ENCODE measurements at regions not wholly inside any gene's neighbourhood (a gene's known extent, or its start where the extent isn't known, plus 50 kb on each side); places are given as distances from the start of the nearest gene placed in this dataset.

DNA sequence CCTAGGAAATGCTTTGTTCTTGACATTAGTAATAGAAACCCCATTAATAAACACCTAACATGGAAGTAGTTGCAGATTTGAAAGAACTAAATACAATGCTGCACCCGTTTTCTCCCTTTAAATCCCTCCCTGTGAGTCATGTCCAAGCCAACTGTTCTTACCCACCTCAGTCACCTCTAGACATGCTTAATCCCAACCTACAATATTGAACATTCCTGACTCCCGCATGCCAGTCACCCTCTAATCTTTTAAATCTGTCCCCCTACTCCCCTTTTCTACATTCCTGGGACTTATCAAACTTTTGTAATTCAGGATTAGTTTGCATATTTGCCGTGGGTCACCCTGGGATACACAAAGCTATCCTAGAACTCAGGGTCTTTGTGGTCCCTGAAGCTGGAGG, 374.6 kb downstream of the IRS1 start:
- no peak for DNase-seq

DNA sequence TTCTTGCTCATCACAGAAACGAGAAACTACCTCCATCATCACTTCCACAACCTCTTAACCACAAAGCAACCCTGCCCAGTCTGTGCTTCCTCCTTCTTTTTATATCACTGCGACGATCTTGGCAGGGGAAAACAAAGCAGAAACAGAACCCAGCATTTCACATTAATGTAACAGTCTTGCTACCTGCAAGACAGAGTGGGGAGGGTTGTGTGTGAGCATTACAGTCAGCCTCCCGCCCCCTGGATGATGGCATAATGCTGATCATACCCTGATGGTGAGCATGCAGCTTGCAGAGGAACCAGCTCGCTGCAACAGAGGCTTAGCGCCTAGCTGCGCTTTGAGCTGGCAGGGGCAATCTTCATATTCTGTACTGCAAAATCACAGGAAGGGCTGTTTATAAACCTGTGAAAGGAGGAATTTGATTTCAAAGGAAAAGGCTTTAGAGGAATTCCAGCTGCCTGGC, 376.1 kb downstream of the IRS1 start:
- no peak for DNase-seq

DNA sequence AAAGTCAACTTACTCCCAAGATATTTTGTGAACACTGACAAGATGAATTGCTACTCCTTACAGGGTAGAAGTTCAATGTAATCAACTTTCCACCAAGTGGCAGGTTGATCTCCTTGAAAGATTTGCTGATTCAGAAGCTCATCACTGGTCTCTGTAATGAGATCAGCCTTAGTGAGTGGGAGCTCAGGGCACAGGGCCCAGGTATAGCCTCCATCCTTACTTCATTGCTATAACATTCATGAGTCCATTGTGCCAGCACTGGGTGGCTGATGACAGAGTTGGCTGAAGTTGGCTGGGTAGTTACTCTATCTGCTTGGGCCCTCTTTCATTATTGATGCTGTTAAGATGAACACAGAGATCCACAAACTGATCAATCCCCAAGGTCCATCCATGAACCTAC, 379.0 kb downstream of the IRS1 start:
- no peak for DNase-seq

DNA sequence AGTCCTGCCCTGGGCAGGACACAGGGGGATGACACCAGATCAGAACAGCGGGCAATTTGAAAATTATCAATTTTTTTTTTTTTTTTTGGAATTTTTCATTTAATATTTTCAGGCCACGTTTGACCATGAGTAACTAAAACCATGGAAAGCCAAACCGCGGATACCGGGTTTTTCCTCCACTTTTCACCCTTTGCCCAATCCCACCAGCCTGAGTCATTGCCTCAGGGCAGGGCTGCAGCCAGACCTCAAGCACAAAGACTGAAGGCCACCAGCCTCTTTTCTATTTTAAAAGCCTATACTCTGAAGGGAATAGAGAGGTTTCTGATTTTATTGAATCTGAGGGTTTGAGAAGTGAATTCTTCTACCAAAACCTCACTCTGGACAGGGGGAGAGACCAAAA, 381.1 kb downstream of the IRS1 start:
- no peak for DNase-seq

DNA sequence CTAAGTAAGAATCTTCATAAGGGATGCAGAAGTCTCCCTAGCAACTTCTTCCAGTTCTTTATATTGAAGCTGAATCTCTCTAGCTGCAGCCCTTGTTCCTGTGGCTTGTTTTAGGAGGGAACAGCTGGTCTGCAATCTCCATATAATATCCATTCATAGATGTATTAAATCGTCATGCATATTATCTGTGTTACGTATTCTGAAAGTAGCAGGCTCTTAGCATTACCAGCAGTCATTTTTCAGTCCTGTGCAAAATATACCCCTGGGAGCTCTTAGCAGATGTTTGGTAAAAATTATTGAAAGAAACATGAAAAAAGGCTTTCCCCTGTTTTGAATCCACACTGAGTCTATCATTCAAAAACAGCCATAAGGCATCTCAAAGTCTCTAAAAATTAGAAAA, 385.3 kb downstream of the IRS1 start:
- DNase-seq = no peak

DNA sequence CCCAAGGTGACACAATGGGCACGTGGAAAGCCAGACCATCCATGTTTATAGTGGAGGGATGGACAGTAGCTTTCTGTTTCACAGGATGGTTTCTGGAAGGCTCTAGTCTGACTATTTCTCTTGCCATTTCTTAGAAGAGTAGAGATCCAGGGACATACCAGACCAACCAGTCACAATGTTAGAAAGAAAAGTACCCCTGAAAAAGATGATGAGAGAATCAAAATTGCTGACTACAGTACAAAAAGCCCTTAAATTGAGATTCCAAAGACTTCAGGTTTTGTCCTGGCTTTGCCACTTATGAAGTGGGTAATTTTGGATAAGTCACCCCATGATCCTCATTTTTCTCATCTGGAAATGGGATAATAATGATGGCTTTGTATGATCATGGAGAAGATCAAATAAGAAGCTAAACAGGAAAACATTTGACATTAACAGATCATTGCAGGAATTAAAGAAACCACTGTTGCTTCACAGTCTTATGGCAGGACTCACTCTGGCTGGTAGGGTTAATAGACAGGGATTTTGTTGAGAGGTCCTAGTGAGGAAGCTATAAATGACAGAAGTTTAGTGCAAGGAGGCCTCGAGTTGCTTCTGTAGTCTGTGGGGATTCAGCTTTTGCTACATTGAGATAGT, 386.0 kb downstream of the IRS1 start:
- no peak for DNase-seq

DNA sequence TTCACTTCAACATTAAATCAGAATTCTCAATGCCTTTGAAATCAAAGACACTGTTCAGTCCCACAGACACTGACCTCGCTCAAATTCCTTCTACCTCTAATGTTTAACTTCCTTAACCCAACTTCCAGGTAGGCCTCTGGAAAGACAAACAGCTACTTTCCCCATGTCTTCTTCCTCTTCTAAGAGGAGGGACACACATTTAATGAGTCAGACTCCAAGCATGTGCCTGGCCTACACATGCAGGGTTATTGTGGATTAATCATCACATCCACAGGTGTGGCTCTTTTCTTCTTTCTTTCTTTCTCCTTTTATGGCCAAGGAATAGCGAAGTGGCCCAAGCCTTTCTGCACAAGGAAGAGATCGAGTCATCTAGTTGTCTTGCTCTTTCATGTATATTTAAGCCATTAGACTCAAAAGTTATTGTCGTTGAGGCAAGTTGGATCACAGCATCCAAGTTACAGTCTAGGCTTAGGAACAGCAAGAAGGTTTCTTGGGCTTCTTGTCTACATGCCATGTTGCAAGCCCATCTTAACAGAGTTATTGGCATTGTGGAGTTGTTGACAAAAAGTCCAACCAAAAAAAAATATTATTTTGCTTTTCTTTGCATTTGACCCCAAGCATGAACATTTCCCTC, 387.8 kb downstream of the IRS1 start:
- DNase-seq = no peak

DNA sequence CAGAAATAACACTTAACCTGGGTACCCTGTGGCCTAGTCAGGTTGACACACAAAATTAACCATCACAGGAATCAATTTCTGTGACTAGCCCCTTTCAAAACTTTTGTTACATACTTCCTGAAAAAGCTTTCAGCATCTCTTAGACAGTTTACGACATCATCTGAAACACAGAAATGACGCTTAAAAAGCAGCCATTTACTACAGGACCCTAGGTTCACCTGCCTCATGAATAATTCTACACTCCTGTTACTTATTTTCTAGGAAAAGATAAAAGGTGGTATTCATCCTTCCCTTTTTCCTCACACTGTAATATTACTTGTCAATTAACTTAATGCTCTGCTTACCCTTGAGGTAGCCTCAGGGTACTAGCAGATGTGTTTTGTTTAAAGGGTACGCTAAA, 388.4 kb downstream of the IRS1 start:
- no peak for DNase-seq

DNA sequence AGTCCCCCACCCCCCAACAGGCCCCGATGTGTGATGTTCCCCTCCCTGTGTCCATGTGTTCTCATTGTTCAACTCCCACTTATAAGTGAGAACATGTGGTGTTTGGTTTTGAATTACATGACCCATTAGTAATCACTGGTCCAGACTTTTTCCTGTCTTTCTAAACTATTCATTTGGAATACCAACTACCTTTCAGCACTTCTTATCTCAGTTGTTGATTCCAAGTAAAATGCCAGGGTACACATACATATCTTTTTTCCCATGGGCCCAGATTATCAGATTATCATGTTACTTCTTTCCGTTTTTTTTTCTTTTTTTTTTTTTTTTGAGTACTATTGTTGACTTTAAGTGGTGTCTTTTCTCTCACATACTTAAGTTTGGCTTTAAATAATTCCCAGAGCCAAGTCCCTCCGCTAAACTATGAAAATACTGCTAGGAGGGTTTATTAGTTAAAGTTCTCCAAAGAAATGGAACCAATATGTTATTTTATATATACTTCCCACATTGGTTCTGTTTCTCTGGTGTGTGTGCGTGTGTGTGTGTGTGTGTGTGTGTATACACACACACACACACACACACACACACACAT, 389.3 kb downstream of the IRS1 start:
- DNase-seq = no peak

DNA sequence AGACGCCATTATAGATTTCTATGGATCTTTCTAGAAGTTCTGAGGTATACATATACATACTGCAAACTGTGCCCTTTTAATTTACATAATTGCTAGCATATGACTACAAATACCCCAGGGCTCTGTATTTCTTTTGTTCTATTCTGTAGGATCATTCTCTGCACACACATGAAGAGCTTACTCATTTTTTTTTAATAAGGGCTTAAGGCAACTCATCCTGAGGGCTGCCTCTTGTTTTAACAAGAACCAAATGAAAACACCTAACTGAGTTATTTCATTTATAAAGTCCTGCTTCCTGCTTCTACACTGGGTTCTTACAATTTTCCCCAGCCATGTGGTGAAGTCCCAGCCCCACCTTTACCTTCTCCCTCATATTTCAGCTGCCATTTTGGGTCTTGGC, 390.5 kb downstream of the IRS1 start:
- no peak for DNase-seq

DNA sequence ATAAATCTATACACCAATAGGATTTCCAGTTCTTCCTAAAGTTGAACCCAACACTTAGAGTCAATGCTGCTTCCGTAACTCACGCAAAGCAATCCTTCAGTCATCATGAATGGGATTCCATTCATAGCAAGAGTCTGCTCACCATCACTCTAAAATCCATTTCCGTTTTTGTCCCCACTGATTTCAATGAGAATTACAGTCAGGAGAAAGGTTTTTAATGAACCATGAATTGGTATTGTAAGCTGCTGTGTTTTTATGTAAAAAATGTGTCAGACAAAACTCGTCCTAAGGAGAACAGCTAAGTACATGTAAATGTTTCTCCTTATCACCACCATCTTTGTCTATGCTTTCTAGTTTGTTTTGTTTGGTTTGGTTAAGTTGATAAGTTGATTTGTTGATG, 391.5 kb downstream of the IRS1 start:
- no peak for DNase-seq

DNA sequence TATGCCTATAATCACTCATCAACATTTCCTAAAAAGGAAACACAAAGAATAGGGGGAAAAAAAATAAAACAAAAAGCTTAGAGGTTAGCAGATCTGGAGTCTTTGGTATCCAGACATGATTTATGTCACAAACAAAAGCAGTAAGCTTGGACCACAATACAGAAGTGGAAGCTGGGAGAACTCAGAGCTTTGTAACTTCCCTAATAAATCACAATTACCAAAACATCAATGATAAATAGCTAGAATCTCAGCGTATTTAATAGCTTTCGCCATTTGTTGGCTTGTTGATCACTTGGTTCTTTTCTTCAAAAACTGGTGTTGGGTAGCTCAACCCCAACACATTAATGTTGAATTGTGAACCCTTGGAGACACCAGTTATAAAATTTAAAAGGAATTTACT, 392.5 kb downstream of the IRS1 start:
- DNase-seq = no peak

DNA sequence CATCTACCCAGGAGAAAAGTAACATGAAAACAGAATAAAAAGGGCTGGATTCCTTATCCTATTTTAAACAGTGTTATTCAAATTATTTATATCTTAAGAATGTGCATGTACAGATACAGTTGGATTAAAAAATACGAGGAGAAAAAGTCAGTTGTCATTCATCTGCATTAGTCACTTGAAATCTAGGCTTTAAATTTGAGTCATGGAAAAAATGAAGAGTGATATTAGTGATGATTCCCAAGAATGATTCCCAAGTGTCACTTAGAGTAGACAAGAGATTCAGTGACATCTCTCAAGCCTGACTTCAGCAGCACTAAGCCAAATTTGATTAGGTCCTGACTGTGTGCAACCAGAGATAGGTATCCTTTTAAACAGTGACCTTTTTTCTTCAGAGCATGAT, 394.2 kb downstream of the IRS1 start:
- DNase-seq = no peak

DNA sequence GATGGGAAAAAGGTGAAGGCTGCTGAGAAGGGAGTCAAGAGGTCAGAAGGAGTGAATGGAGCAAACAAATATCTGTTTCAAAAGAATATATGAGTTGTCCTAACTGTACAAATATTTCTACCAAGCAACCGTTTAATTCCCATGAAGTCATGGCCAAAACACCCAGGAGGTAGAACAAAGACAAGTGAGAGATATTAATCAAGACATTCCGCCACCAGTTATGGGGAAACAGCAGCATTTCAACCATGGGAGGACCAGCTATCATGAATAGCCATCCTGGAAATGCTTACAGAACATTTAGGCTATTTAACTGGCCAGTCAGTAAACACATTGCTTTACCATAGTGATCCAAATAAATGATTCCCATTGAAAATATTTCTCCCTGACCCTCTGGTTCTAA, 396.3 kb downstream of the IRS1 start:
- no peak for DNase-seq

DNA sequence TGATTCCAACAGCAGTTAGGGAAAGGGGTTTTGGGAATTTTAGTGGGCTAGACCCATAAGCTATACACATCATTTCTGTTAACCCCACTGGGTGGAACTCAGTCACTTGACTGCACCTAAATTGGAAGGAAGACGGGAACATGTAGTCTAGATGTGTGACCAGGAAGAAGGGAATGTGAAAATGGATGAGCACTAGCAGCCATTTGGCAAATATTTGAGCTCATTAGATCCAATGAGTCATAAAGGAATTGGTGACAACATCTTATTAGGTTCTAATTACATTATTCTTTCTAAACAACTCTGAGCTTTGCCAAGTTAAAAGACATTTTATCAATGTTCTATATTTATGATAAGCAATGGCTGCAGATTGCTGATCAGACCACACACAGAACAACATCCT, 400.6 kb downstream of the IRS1 start:
- no peak for DNase-seq

DNA sequence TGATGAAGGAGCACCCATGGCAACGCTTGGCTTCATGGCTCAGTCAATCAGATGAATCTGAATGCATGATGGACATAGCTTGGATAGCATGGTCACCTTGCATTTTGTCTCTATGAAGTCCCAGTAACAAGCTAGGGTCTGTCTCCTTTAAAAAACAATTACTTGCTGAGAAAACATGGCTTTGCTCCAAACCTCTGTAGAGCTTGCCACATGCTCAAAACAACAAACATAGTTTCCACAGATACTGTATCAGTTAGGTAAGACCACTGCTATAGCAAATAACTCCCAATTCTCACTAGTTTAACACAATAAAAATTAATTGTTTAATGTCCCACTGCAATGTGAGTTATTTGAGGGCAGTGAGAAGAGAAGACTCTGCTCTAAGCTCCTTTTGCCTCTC, 401.0 kb downstream of the IRS1 start:
- no peak for DNase-seq

DNA sequence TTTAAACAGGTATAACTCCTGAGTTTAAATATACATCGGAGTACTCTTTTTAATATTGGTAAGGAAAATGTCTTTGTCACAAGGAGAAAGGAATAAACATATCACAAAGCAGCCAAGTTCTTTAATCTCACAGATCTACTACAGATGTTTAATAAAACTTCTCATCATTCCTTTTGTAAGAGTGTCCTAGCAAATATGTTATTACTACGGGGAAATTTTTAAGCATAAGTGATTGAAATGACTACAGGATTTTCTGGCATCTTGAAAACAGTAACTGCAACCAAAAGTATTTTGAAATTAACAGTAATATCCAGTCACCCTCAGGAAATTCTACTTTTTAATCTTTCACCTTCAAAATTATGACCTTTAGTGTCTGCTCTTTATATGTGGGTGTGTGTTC, 403.1 kb downstream of the IRS1 start:
- no peak for DNase-seq

DNA sequence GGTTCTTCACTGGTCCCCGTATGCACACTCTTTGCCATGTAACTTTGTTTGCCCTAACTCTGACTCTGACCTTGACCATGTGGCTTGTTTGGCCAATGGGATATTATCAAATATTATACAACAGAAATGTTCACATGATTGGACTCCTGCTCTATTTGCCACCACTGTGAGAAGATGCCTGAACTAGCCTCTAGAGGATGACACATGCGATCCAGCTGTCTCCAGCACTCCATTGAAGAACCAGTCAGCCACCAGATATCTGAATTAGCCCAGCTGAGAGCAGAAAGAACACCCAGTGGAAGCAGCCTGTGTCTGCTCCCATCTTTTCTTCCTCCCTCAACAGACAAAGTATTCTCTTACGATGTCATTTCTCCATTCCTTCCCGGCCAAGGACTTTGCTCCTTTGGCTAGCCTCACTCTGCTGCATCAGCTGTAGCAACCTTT, 412.1 kb downstream of the IRS1 start:
- DNase-seq = no peak

DNA sequence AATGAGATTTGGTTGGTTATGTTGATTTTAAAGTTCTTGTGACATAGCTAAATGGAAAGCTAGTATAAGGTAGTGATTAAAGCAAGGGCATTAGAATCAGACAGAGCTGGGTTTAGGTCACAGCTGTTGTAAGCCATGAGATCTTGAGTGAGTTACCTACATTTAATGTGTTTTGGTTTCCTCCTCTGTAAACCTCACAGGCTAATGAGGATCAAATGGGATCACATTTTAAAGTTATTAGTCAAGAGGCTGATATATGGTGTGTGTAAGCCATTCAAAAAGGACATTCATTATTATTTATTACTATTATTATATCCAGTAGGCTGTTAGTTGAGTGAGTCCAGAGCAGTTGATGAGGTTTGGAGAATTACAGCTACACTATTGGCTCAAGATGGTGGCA, 416.2 kb downstream of the IRS1 start:
- DNase-seq = no peak

DNA sequence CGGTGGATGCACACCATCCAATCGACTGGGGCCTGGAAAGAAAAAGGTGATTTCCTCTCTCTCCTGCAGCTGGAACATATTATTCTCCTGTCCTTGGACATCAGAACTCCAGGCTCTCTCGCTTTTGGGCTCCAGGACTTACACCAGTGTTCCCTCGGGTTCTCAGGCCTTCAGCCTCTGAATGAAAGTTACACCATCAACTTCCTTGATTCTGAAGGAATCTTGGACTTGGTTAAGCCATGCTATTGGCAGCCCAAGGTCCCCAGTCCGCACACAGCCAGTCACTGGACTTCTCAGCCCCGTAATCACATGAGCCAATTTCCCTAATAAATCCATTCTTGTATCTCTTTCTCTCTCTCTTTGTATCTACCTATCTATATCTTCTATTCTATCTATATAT, 418.9 kb downstream of the IRS1 start:
- DNase-seq = no peak

DNA sequence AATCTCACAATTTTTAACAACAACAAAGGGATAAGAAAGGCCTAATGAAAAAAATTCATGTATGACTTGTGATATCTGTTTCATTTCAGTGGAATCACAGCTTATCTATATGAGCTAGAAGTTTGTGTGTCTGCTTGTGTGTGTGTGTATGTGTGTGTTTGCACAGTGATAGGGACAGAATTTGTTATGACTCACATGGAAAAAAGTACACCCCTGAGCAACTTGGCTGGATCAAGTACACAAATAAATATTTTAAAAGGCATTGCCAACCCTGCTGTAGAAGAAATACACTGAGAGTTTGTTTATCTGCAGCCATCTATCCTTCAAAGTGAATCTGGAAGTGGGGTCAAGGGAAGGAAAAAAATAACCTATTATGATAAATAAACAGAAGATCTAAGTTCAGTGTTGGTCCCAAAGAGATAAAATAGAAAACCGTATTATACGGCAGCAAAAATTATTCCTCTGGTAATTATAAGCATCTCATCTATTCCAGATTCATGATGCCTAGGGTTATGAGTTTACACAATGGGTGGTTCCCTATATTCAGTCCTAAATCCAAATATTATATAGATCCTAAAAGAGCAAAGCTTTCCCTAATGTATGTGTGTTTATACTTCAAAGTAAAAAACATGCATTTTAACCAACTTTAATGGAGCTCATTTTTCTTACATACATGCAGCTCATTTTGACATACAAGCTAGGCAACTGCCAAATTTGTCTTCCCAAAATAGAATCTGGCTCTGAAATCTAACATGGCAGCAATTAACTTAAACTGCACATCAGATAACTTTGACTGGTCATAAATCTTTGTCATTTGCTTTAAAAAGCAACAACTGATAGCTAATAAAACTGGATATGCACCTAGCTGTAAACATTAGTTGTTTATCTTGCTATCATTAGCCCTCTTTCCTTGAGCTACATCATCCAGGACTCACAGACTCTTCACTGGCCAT, 420.6 kb downstream of the IRS1 start:
- no peak for DNase-seq

DNA sequence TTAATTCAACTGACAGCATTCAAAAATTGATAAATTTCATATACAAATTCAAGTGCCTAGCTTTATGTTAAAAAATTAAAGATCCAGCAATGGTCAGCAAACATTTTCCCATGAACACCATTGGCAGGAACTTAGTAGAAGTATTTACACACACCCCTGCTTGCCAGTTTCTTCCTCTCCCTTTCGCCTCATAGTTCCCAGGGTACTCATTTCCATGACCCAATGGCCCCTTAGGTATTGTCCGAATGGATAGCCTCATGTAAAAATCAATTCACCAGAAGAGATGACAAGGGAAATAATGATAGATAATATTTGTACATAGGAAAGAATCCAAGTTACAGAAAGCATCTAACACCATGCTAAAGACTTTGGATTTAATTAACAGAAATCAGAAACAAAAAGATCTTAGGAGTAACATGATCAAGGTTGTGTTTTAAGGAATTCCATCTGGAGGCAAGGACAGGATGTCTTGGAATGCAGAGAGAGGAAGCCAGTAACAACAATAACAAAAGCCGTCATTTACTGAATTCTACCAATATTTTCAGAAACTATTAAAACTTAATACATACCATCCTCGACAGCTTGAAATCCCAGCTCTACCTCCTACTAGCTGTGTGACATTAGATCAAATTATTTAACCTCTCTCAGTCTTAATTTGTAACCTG, 423.0 kb downstream of the IRS1 start:
- no peak for DNase-seq

DNA sequence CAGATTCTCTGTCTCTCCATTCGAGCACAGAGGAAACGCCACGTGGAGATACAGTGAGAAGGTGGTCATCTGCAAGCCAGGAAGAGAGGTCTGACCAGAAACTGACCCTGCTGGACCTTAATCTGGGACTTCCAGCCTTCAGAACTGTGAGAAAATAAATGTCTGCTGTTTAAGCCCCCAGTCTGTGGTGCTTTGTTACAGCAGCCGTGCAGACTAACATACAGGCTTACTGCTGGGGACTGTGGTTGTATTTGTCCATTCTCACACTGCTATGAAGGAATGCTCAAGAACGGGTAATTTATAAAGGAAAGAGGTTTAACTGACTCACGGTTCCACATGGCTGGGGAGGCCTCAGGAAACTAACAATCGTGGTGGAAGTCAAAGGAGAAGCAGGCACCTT, 432.7 kb downstream of the IRS1 start:
- no peak for DNase-seq

Data from DMS79 (cell line).